NT2/D1 (cell line): ENCODE measurements at regions not wholly inside any gene's neighbourhood (a gene's known extent, or its start where the extent isn't known, plus 50 kb on each side); places are given as distances from the start of the nearest gene placed in this dataset.
"Not testable (repeated sequence)": the region's sequence is repeated elsewhere in the genome, so short reads cannot be mapped to it uniquely, and the experiment has no call there.

Source experiments
- SUZ12 ChIP-seq: IDR thresholded peaks from 2 replicates; pipeline ENCODE4 v1.6.1; 2011; ENCODE audit not compliant: insufficient read length, insufficient read depth; ENCODE audit errors: extremely low read depth
- ZNF274 ChIP-seq: IDR thresholded peaks from 2 replicates; pipeline ENCODE4 v1.6.1; 2011; ENCODE audit warnings: mild to moderate bottlenecking, low read depth, low read length

DNA sequence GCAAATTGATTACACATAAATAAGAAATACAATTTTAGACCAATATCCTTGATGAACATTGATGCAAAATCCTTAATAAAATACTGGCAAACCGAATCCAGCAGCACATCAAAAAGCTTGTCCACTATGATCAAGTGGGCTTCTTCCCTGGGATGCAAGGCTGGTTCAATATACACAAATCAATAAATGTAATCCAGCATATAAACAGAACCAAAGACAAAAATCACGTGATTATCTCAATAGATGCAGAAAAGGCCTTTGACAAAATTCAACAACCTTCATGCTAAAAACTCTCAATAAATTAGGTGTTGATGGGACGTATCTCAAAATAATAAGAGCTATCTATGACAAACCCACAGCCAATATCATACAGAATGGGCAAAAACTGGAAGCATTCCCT lies 624.2 kb upstream of the KCND2 start:
- TF ChIP-seq SUZ12, ZNF274: not testable (repeated sequence)
